GM18519 (cell line): ENCODE measurements at regions not wholly inside any gene's neighbourhood (a gene's known extent, or its start where the extent isn't known, plus 50 kb on each side); places are given as distances from the start of the nearest gene placed in this dataset.

ENCODE experiments used
- ATAC-seq: cut with Tn5 transposase; IDR thresholded peaks from one replicate; pipeline ENCODE4 v1.9.1; 2021; ENCODE audit warnings: mild to moderate bottlenecking, moderate library complexity; ENCODE audit not compliant: unreplicated experiment, low FRiP score

DNA sequence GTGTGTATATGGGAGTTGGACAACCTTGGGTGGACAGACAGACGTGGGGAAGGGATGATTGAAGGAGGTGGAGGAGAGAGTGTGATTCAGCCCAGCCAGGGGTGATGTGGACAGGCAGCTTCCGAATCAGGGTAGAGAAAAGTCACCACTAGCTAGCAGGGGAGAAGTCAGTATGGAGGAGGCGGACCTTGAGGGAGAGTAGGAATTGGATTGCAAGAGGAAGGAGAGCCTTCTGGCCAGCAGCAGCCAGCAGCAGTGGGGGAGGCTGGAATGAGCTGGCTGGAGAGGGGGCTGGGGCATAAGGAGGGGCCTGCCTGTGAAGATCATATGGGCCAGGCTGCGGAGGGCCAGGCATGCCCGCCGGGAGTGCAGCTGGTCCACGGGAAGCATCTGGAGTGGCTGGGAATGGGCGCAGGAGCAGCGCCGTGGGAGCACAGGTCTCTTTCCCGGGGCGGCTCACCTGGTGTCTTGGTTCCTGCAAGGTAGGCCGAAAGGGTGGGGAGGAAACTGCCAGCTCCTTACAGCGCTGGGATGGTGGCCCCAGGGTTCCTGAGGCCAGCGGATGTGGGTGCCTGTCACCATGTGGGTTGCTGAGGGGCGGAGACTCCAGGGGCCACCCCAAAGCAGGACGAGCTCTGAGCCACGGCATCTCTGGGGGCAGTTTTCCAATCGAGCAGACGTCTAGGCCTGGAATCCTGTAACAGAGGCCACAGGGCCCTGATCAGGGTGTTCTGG, 235.3 kb downstream of the SEC14L1 start:
- no peak for ATAC-seq

DNA sequence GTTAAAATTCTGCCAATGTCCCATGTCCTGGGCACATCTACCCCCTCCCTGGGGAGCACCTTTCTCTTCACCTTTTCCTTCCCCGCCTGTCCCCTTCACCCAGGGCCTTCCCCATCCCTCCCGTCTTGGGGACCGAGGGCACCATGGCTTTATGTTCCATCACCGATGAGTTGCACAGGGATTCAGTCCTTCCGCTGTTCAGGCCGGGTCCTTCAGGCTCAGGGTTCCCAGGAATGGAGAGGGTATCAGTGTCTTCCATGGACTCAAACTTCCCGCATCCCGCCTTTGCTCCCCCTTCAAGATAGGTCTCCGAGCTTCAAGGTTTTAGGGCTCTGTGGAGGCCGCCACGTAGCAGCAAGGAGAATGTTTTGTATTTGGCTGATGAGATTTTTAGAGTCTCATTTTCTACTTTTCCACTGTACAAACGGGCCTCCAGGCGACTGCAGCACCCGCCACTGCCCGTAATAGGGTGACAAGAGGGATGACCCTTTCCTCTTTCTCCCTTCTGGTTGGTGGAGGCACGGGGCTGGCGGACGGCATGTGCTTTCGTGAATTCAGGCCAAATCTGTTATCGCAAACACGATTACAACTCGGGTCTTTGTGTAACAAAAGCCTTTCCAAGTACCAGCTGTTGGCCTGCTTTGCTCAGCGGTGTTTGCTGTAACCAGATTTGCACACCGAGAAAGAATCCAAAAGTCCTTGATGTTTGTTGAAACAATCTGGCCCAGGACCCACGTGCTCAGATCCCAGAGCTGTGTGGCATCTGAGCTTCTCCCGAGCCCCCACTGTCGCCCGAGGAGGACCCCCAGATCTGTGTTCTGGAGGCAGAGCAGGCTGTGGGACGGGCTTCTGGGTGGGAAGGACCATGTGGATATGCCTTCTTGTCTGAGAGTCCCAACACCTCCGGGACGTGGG, 236.3 kb downstream of the SEC14L1 start:
- no peak for ATAC-seq

DNA sequence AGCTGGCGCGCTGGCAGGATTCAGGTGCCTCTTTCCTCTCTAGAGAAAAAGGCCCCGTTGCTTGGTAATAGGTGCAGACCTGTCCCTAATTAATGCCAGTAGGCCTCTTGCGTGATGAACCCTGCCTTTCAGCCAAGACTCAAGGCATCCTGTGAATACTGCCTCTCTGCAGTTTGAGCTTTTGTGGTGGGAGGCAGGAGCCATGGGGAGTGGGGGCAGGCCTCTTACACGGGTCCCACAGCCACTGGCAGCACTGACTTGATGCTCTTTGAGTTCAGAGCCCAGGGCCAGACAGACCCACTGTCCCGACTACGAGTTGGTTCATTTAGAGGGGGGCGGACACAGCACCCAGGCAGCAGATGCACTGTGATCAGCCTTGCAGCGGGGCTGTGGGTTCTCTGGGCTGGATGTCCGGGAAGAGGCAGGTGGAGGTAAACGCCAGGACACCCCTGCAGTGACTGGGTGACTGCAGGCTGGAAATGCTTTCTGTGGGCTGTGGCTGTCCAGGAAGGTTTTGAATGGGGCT, 237.0 kb downstream of the SEC14L1 start:
- ATAC-seq: no peak

DNA sequence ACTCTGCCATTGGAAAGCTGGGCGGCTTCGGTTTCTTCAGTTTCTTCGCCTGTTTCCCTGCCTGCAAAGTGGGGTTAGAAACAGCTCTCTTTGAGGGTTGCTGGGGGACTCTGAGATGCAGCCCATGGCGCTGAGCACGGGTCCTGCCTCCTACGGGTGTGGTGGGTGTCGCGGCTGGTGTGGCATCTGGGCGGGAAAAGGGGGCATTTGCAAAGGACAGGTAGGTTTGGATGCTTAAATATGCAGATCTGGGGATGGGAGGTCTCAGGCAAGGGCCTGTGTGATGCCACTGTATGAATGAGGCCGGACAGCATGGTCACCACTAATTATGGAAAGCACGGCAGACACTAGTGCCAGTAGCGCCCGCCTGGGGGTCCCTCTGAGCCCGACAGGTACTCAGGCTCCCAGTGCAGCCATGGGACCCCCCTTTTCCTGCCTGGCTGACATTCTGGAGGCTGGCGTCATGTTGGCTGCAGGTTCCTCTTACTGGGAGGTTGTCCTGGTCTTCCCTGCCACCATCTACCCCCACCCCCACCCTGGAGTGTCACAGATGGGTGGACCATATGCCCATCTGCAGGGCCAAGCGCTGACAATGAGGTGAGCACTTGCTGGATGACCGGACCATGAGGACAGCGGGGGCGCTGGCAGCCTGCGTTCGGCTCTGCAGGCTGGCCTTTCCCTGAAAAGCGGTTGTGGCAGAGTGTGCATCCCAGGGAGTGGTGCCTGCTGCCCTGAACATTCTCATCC, 237.7 kb downstream of the SEC14L1 start:
- no peak for ATAC-seq

DNA sequence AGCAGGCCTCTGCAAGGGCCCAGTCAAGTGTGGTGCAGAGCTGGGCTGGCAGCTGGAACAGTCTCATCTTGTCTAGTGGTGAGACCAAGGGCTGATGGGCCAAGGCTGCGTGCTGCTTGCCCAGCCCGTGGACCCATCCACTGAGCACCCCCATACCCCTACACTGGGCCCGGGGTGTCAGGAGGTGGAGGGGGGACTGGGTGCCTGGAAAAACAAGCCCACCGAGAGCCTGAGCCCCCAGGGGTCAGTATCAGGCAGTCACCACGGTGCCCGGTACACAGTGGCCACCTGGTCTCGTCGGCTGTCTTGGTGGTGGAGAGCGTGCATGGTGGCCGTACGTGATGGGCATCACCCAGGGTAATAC, 238.3 kb downstream of the SEC14L1 start:
- no peak for ATAC-seq

DNA sequence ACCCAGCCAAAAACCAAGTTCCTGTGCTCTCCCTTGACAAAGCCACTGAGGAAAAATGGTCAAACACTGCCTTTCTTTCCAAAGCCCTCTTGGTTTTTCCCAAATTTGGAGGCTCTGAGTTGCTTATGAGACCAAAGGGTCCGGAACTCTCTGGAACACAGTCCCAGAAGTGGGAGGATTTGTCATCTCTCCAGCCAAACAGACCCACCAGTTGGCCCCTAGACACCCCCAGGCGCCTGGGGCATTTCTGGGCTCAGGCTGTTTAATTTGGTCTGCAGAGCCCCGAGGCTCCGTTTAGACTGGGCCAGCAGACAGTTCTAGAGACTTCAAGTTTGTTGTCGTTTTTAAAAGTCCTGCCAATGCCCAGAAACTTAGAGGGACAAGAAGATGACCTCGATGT, 239.1 kb downstream of the SEC14L1 start:
- no peak for ATAC-seq

DNA sequence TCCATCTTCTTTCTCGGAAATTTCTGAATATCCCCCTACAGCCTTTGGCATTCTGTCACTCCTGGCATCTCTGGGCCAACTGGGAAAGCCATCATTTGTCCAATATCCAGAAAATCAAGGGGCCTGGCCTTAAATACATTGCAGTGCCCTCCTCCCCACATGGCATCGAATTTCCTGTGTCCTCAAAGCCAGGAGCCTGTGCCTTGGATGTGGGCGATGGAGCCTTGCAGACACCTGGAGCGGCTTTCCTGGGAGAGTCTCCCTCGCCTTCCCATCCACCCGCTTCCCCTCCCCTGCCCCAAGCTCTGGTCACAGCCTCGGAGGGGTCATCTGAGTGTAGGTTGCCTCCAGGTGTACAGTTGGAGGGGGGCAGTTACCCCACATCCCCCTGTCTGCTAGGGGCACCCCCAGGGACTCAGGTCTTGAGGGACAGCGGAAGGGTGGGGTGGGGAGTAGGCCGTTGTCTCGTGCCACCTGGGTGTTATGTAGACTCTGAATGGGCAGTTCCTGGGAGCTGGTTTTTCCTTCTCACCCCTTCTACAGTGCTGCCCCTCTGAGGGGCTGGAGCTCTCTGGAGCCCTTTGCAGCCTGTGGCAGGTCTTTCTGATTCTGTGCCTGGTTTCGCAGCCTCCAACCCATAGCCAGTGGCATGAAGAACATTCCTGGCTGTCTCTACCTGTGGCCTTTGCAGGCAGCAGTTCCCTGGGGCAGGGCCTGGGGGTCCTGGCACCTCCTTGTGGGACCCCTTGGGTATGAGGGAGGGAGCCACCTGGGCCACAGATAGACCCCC, 239.8 kb downstream of the SEC14L1 start:
- no peak for ATAC-seq

DNA sequence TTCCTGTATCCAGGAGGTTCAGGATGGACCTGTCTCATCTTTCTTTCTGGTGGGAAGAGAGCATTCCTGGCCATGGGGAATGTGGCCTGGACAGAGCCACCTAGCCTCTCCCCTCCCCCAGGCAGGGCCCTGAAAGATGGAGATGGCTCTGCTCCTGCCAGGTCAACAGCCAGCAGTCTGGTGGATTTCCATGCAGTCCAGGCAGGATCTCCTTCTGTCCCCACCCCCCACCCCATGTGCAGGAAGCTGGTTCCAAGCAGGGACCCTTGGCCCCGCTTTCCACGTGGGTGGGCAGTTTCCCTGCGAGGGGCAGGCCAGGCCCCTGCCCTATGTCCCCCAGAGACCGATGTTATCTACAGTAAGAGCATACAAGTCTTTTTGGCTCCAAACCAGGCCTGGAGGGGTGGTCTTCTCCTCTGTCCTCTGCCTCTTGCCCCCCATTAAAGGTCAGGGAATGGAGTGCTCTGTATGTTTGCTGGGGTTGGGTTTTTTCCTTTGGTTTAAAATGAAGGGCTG, 240.5 kb downstream of the SEC14L1 start:
- no peak for ATAC-seq

DNA sequence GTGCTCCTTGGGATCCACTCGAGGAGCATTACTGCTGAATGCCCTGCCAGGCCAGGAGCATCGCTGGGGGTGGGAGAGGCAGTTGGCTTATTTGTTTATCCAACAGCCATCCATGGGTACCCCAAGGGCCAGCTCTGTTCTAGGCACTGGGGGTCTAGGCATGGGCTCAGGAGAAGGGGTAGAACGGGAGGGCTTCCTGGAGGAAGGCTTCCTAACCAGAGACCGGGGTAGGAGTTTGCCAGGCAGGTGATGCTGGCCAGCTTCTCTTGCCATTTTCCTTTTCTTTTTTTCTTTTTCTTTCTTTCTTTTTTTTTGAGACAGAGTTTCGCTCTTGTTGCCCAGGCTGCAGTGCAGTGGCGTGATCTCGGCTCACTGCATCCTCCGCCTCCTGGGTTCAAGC, 241.0 kb downstream of the SEC14L1 start:
- no peak for ATAC-seq

DNA sequence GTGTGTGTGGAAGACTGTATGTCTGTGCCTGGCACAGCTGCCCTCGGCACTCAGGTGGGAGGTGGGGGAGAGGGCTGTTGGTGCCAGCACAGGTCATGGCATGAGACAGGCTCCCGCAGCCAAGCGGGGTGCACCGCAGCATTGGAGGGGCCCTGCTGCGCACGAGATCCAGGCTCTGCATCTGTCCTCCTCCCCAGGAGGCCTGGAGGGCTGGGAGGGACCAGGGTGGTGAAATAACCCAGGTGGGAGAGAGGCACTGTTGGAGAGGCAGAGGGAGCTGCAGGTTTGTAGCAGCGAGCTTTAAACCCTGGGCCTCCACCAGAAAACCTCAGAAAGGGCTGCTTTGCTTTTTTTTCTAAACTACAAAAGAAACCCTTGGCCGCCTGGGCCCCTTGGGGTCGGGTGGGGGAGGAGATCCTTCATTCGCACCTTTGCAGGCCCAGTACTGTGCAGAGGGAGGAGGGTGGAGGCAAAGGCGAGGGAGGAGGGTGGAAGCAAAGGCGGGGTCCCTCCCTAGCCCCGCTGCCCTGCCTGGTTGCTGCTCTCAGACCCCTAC, 241.7 kb downstream of the SEC14L1 start:
- ATAC-seq: no peak

DNA sequence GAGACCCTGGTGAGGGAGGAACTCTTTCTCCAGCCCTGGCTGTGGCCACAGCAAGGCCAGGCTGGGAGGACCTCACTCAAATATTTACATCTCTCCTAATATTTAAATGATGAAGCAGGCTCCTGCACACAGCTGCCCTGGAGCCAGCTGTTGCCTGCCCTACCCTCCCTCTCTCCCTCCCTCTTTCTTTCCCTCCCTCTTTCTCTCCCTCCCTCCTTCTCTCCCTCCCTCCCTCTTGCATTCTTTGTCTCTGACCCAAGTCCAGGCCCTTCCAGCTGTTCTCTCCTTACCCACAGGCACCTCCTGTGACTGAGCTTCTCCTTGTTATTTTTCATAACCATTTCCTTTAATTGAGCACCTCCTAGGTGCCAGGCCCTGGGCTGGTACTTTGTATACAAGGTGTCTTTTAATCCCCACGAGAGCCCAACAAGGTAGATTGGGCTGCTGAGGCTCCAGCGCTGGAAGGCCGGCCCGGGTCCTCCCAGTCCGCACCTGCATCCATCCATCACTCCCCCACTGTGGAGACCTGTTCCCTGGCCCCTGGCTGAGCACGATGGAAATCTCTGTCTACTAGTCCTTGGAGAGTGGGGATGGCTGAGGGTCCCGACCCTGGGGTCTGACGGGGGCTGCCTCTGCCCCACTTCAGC, 242.3 kb downstream of the SEC14L1 start:
- ATAC-seq: no peak

DNA sequence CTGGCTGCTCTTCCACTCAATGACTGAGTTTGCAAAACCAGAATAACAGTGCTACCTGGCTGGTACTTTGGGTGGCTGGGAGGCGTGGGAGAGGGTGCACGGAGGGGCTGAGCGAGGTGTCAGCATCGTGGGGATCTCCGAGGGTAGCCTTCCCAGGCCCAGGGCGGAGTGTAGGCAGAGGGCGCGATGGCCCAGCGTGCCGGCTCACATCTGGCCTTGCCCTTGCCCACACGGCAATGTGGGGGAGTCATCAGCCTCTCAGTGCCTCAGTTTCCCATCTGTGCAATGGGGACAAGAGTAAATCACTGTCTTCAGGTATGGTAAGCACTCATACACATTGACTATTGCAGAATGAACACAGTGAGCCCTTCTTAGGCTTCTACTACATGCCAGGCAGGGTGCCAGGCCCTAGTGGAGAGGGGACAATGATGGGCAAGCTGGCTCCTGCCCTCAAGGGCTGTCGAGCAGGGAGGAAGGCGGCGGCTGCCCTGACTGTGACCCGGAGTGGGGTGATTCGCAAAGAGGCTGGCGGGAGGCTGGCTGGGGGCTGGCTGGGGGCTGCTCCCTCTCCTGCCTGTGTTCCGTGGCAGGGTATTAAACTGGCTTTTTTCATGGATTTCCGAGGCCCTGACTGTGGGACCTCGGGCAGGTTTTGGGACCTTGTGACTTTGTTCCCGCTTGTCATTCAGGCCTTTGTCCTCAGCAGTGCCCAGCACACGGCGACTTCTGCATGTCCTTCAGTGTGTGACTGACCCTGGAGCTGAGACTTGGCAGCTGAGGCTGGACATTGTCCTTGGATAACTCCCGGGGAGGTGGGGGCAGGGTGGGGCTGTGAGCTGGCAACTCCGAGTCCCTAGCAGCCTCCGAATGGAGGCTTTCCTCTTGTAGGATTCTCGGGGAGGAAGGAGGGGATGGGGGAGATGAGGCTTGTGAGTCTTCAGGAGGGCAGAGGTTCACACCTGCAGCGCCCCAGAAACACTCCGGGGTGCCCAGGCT, 243.1 kb downstream of the SEC14L1 start:
- no peak for ATAC-seq

DNA sequence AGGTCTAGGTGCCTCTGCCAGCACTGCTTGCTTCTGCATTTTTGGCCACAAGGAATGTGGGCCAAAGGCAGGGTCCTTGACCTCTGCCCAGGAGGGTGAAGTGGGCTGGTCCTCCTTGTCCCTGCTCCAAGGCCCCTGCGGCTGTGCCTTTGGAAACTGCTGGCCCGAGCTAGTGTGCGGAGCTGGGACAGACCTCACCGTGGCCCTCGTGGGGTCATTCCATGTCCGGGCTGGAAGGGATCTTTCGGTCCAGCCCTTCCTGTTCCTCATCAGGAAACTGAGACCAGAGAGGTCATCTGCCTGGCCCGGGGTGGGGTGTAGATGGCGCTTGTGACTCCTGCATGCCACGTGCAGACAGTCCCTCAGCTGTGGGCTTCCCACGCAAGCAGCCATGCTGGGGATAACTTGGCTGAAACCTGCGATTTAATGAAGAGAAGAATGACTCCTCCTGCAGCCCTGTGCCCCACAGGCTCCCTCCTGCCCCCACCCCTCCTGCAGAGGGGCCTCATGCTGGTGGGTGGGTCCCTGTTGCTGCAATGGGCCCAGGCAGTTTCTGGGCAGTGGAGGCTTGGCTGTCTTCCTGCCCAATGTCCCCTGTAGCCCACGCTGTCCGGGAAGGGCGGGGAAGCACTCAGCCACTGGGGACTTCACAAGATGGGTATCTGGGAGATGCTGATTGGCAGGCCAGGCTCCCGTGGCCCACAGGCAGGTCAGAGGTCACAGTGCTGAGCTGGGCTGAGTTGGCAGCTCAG, 245.2 kb downstream of the SEC14L1 start:
- ATAC-seq: no peak

DNA sequence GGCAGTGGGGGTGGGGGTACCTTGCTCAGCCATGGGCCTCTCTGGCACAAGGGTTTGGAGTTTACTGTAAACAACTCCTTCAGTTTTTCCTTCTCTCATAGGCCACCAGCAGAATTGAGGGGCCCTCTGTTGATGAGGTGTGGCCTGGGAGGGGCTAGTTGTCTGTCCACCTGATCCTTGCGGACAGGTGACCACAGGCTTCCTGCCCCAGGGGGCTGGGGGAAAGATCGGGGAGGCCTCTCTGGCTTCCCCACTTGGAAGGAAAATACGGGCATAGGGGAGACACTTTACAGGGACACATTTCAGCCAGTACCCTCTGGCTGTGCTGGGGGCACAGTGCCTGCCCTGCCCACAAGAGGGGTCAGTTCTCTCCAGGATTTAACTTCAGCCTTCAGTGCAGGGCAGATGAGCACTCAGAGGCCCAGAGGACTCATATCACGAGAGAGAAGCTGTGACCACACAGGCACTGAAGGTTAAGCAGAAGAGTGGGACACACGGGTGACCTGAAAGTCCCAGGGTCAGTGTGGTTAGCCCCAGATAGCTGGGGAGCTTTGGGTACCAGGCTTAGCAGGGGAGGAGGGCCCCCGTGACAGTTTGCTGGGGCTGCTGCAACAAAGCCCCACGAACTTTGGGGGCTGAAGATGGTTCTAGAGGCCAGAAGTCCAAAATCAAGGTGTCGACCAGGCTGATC, 245.9 kb downstream of the SEC14L1 start:
- no peak for ATAC-seq

DNA sequence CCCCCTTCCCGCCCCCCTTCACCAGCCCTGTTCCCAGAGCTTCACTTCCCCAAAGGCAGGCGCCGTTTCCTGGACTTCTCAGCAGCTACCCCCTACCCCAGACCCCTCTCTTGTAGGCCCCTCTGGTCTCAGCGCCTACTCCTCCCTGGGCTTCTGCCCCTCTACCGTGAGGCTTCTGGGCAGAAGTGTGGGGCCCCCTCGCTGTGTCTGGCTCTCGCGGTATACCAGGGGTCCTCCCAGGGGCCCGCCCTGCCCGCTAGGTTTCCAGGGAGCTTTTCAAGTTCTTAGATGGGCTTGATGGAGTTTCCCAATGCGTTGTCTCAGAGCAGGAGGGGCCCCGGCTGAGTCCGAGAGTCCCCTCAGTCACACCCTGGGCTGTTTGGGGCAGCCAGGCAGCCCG, 247.1 kb downstream of the SEC14L1 start:
- ATAC-seq: no peak

DNA sequence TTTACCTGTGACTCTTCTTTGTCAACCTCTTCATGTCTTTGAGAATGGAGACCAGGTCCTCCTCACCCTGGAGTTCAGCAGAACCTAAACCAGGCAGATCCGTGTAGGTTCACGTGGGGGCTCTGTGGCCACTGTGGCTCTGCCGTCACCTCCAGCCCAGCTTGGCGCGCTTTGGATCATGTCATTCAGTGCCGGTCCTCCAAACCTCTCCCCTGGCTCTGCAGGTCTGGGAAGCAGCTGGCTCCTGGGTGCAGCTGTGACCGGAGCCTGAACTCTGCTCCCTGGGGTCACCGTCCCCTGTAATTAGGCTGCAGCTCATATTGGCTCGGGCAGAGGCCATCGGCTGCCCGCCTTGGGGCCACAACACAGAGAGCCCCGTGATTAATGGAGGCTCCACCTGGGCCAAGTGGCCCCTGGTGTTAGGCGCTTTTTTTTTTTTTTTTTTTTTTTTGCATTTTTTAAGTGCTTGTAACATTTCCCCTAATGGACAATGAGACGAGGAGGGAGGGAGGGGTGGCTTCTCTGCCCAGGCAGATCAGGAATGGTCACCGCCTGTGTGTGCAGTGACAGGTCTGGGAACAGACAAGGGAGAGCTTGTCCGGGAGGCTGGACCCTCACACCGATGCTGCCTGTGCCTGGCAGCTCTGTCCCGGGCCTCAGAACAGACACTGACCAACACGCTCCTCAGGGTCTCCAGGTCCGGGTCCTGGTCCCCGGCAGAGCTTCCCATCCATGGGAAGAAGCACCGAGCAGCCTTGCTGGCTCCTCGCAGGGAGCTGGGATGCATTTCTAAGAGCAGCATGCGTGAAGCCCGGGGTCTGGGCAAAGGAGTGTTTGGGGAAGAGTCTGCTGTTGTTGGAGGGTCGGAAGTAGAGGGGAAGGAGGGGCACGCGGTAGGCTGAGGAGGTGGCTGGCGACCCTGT, 247.9 kb downstream of the SEC14L1 start:
- no peak for ATAC-seq
